ENCODE measurements at regions not wholly inside any gene's neighbourhood (a gene's known extent, or its start where the extent isn't known, plus 50 kb on each side); places are given as distances from the start of the nearest gene placed in this dataset.

- no peak for DNase-seq
These were observed 109.3 kb upstream of the TNRC6C start for GRCh38 chr17:77849239-77849638.

GRCh38 chr17:77851921-77852320 is 106.6 kb upstream of the TNRC6C start:
- no peak for DNase-seq

- no peak for DNase-seq
These were observed 105.8 kb upstream of the TNRC6C start for GRCh38 chr17:77852731-77853130.

- no peak for DNase-seq
These were observed 105.1 kb upstream of the TNRC6C start for GRCh38 chr17:77853191-77853977.

- DNase-seq, result no peak
These were observed 104.3 kb upstream of the TNRC6C start for GRCh38 chr17:77854083-77854758.

- no peak for DNase-seq
These were observed 103.5 kb upstream of the TNRC6C start for GRCh38 chr17:77854759-77855745.

GRCh38 chr17:77856551-77857305 is 101.8 kb upstream of the TNRC6C start:
- DNase-seq, result no peak

GRCh38 chr17:77857306-77857555 is 101.3 kb upstream of the TNRC6C start:
- no peak for DNase-seq

- no peak for DNase-seq
These were observed 100.9 kb upstream of the TNRC6C start for GRCh38 chr17:77857613-77858012.

- no peak for DNase-seq
These were observed 100.0 kb upstream of the TNRC6C start for GRCh38 chr17:77858291-77859034.

GRCh38 chr17:77859035-77859810 is 99.3 kb upstream of the TNRC6C start:
- no peak for DNase-seq

- no peak for DNase-seq
These were observed 97.3 kb upstream of the TNRC6C start for GRCh38 chr17:77861133-77861695.

- no peak for DNase-seq
These were observed 96.4 kb upstream of the TNRC6C start for GRCh38 chr17:77861981-77862645.

GRCh38 chr17:77862890-77863813 is 95.4 kb upstream of the TNRC6C start:
- no peak for DNase-seq

GRCh38 chr17:77863814-77864161 is 94.7 kb upstream of the TNRC6C start:
- DNase-seq, result peak; percentile 35

- no peak for DNase-seq
These were observed 94.0 kb upstream of the TNRC6C start for GRCh38 chr17:77864234-77865111.

- DNase-seq, result no peak
These were observed 93.3 kb upstream of the TNRC6C start for GRCh38 chr17:77865112-77865611.

- DNase-seq, result no peak
These were observed 92.8 kb upstream of the TNRC6C start for GRCh38 chr17:77865716-77866115.
